H1 (cell line): ENCODE measurements at regions not wholly inside any gene's neighbourhood (a gene's known extent, or its start where the extent isn't known, plus 50 kb on each side); places are given as distances from the start of the nearest gene placed in this dataset.

ENCODE experiments used
- CHD1 ChIP-seq: IDR thresholded peaks from 2 replicates; pipeline ENCODE4 v1.6.1; 2012; ENCODE audit warnings: low read depth, low read length, improper control_type of control experiment
- CHD7 ChIP-seq: fragments of 300-600 bp; sonication (generic); IDR thresholded peaks from 2 replicates; pipeline ENCODE4 v1.7.1; 2012; ENCODE audit warnings: low read length, moderate library complexity, mild to moderate bottlenecking, inconsistent platforms; ENCODE audit not compliant: insufficient replicate concordance
- SIRT6 ChIP-seq: IDR thresholded peaks from one replicate; pipeline ENCODE4 v1.7.1; 2012; ENCODE audit warnings: low read length, inconsistent platforms
- TEAD4 ChIP-seq: IDR thresholded peaks from 2 replicates; pipeline ENCODE4 v1.6.1; 2012; ENCODE audit warnings: low read depth, low read length, inconsistent platforms, mixed read lengths

- TF ChIP-seq CHD7 (no peak), SIRT6 (no peak), CHD1 (no peak), TEAD4 (no peak)
These were observed 151.6 kb upstream of the UBE2E3 start (continued) for GRCh38 chr2:180828756-180829155.
